Activated naive CD8-positive, alpha-beta T cell treated with anti-CD3 and anti-CD28 coated beads, Interleukin-2, amount 10 ng/mL, durations not matched to agents 7 days and 5 days (primary cell): ENCODE measurements at regions not wholly inside any gene's neighbourhood (a gene's known extent, or its start where the extent isn't known, plus 50 kb on each side); places are given as distances from the start of the nearest gene placed in this dataset.

Source experiments
- ATAC-seq: fragments of 150-1000 bp; cut with Tn5 transposase; one replicate; pipeline ENCODE4 v1.10.0; 2021; ENCODE audit warnings: low read depth, moderate library complexity
- POLR2A ChIA-PET: fragments of 350-600 bp; sonication (Branson Sonifier 250); formaldehyde crosslinking; loops from one replicate; lab custom pipeline; 2021; ENCODE audit warnings: antibody characterized with exemption; lab: Charles Lee
- DNase-seq: peaks from one replicate; pipeline ENCODE4 v3.0.0; 2021
- H3K27ac Mint-ChIP-seq: one replicate; pipeline ENCODE4 v1.8.0; 2022; ENCODE audit warnings: mild to moderate bottlenecking, mixed read lengths
- H3K27me3 Mint-ChIP-seq: one replicate; pipeline ENCODE4 v1.8.0; 2022; ENCODE audit warnings: mild to moderate bottlenecking, moderate library complexity, mixed read lengths
- H3K36me3 Mint-ChIP-seq: one replicate; pipeline ENCODE4 v1.8.0; 2021; ENCODE audit warnings: mild to moderate bottlenecking, mixed read lengths
- H3K4me1 Mint-ChIP-seq: one replicate; pipeline ENCODE4 v1.8.0; 2021; ENCODE audit warnings: mixed read lengths
- H3K4me3 Mint-ChIP-seq: one replicate; pipeline ENCODE4 v1.8.0; 2022; ENCODE audit warnings: mild to moderate bottlenecking, moderate library complexity, mixed read lengths
- H3K9me3 Mint-ChIP-seq: one replicate; pipeline ENCODE4 v1.8.0; 2021; ENCODE audit warnings: mixed read lengths

GRCh38 chr1:243996223-243996622 lies 54.9 kb upstream of the ZBTB18 start:
- Mint-ChIP-seq H3K9me3 (peaks cover 1% of the 10 kb centered on the region), H3K4me1 (no peaks in the 10 kb centered on the region), H3K27me3 (no peaks in the 10 kb centered on the region), H3K36me3 (no peaks in the 10 kb centered on the region), H3K27ac (no peak overlapping the region), H3K4me3 (no peak overlapping the region)
- ATAC-seq (no peak), DNase-seq (no peak)
- POLR2A ChIA-PET = no interaction called here

GRCh38 chr1:243991650-243992049 lies 59.4 kb upstream of the ZBTB18 start:
- H3K4me3 Mint-ChIP-seq = no peak overlapping the region
- ATAC-seq (no peak), DNase-seq (no peak)
- peaks cover 3% of the 10 kb centered on the region for H3K27me3 Mint-ChIP-seq
- H3K27ac Mint-ChIP-seq = no peak overlapping the region
- POLR2A ChIA-PET = no interaction called here
- H3K9me3 Mint-ChIP-seq = peaks cover 5% of the 10 kb centered on the region
- H3K4me1 Mint-ChIP-seq = no peaks in the 10 kb centered on the region
- H3K36me3 Mint-ChIP-seq = peaks cover 2% of the 10 kb centered on the region

GRCh38 chr1:243984788-243985187 lies 66.3 kb upstream of the ZBTB18 start:
- H3K27ac Mint-ChIP-seq = no peak overlapping the region
- no peak for DNase-seq
- H3K9me3 Mint-ChIP-seq = peaks cover under 1% of the 10 kb centered on the region
- no peaks in the 10 kb centered on the region for H3K4me1 Mint-ChIP-seq
- H3K4me3 Mint-ChIP-seq = no peak overlapping the region
- no peaks in the 10 kb centered on the region for H3K36me3 Mint-ChIP-seq
- POLR2A ChIA-PET = no interaction called here
- no peak for ATAC-seq
- H3K27me3 Mint-ChIP-seq = peaks cover 6% of the 10 kb centered on the region

GRCh38 chr1:243982447-243983018 lies 68.5 kb upstream of the ZBTB18 start:
- POLR2A ChIA-PET = no interaction called here
- Mint-ChIP-seq H3K4me1 (no peaks in the 10 kb centered on the region), H3K36me3 (no peaks in the 10 kb centered on the region), H3K27me3 (peaks cover 6% of the 10 kb centered on the region), H3K4me3 (no peak overlapping the region), H3K9me3 (no peaks in the 10 kb centered on the region), H3K27ac (no peak overlapping the region)
- ATAC-seq = no peak
- no peak for DNase-seq

- H3K9me3 Mint-ChIP-seq = no peaks in the 10 kb centered on the region
These were observed 70.6 kb upstream of the ZBTB18 start for GRCh38 chr1:243980471-243980870.

GRCh38 chr1:243980071-243980470 lies 71.0 kb upstream of the ZBTB18 start:
- ATAC-seq = no peak
- Mint-ChIP-seq H3K4me3 (no peak overlapping the region), H3K27me3 (peaks cover 2% of the 10 kb centered on the region), H3K27ac (no peak overlapping the region), H3K4me1 (no peaks in the 10 kb centered on the region), H3K36me3 (no peaks in the 10 kb centered on the region), H3K9me3 (no peaks in the 10 kb centered on the region)
- POLR2A ChIA-PET = no interaction called here
- no peak for DNase-seq

More at GRCh38 chr1:243980471-243980870, 70.6 kb upstream of the ZBTB18 start:
- Mint-ChIP-seq H3K27me3 (peaks cover 2% of the 10 kb centered on the region), H3K4me1 (no peaks in the 10 kb centered on the region), H3K27ac (no peak overlapping the region), H3K4me3 (no peak overlapping the region), H3K36me3 (no peaks in the 10 kb centered on the region)
- ATAC-seq (no peak), DNase-seq (no peak)
- POLR2A ChIA-PET = no interaction called here

GRCh38 chr1:243979396-243979795 lies 71.7 kb upstream of the ZBTB18 start:
- no peak for ATAC-seq
- H3K4me1 Mint-ChIP-seq = no peaks in the 10 kb centered on the region
- no peaks in the 10 kb centered on the region for H3K27me3 Mint-ChIP-seq
- POLR2A ChIA-PET = no interaction called here
- DNase-seq = no peak
- no peak overlapping the region for H3K27ac Mint-ChIP-seq
- H3K9me3 Mint-ChIP-seq = no peaks in the 10 kb centered on the region
- H3K4me3 Mint-ChIP-seq = no peak overlapping the region
- no peaks in the 10 kb centered on the region for H3K36me3 Mint-ChIP-seq

GRCh38 chr1:243977094-243977493 lies 74.0 kb upstream of the ZBTB18 start:
- no peak overlapping the region for H3K4me3 Mint-ChIP-seq
- H3K27ac Mint-ChIP-seq = no peak overlapping the region
- no peaks in the 10 kb centered on the region for H3K27me3 Mint-ChIP-seq
- no peak for ATAC-seq
- no peak for DNase-seq
- POLR2A ChIA-PET = no interaction called here
- no peaks in the 10 kb centered on the region for H3K4me1 Mint-ChIP-seq
- no peaks in the 10 kb centered on the region for H3K36me3 Mint-ChIP-seq
- H3K9me3 Mint-ChIP-seq = no peaks in the 10 kb centered on the region

- Mint-ChIP-seq H3K9me3 (no peaks in the 10 kb centered on the region), H3K27ac (no peak overlapping the region), H3K4me3 (no peak overlapping the region), H3K36me3 (no peaks in the 10 kb centered on the region), H3K4me1 (peaks cover 3% of the 10 kb centered on the region), H3K27me3 (no peaks in the 10 kb centered on the region)
- ATAC-seq (no peak), DNase-seq (no peak)
- POLR2A ChIA-PET = no interaction called here
These were observed 76.4 kb upstream of the ZBTB18 start for GRCh38 chr1:243974451-243975292.

- peaks cover 3% of the 10 kb centered on the region for H3K4me1 Mint-ChIP-seq
- H3K27ac Mint-ChIP-seq = no peak overlapping the region
- DNase-seq = no peak
- H3K27me3 Mint-ChIP-seq = no peaks in the 10 kb centered on the region
- POLR2A ChIA-PET = no interaction called here
- no peaks in the 10 kb centered on the region for H3K9me3 Mint-ChIP-seq
- H3K36me3 Mint-ChIP-seq = no peaks in the 10 kb centered on the region
- ATAC-seq = no peak
- H3K4me3 Mint-ChIP-seq = no peak overlapping the region
These were observed 77.9 kb upstream of the ZBTB18 start for GRCh38 chr1:243973169-243973568.

GRCh38 chr1:243970077-243970476 lies 81.0 kb upstream of the ZBTB18 start:
- no peak for ATAC-seq
- POLR2A ChIA-PET = no interaction called here
- Mint-ChIP-seq H3K27me3 (no peaks in the 10 kb centered on the region), H3K9me3 (no peaks in the 10 kb centered on the region), H3K4me1 (peaks cover 3% of the 10 kb centered on the region), H3K36me3 (no peaks in the 10 kb centered on the region), H3K27ac (no peak overlapping the region), H3K4me3 (no peak overlapping the region)
- no peak for DNase-seq

GRCh38 chr1:243968413-243968812 lies 82.7 kb upstream of the ZBTB18 start:
- H3K4me1 Mint-ChIP-seq = peaks cover 3% of the 10 kb centered on the region
- no peaks in the 10 kb centered on the region for H3K9me3 Mint-ChIP-seq
- no peak for ATAC-seq
- no peak for DNase-seq
- no peaks in the 10 kb centered on the region for H3K36me3 Mint-ChIP-seq
- POLR2A ChIA-PET = no interaction called here
- H3K27ac Mint-ChIP-seq = no peak overlapping the region
- H3K27me3 Mint-ChIP-seq = no peaks in the 10 kb centered on the region
- H3K4me3 Mint-ChIP-seq = no peak overlapping the region

- no peak for ATAC-seq
- no peaks in the 10 kb centered on the region for H3K36me3 Mint-ChIP-seq
- POLR2A ChIA-PET = no interaction called here
- H3K4me1 Mint-ChIP-seq = no peaks in the 10 kb centered on the region
- no peak overlapping the region for H3K27ac Mint-ChIP-seq
- no peak overlapping the region for H3K4me3 Mint-ChIP-seq
- H3K9me3 Mint-ChIP-seq = no peaks in the 10 kb centered on the region
- DNase-seq = no peak
- no peaks in the 10 kb centered on the region for H3K27me3 Mint-ChIP-seq
These were observed 86.2 kb upstream of the ZBTB18 start for GRCh38 chr1:243964915-243965314.

GRCh38 chr1:243963571-243963970 lies 87.5 kb upstream of the ZBTB18 start:
- DNase-seq = no peak
- no peak overlapping the region for H3K4me3 Mint-ChIP-seq
- H3K4me1 Mint-ChIP-seq = no peaks in the 10 kb centered on the region
- H3K27me3 Mint-ChIP-seq = no peaks in the 10 kb centered on the region
- no peaks in the 10 kb centered on the region for H3K36me3 Mint-ChIP-seq
- H3K27ac Mint-ChIP-seq = no peak overlapping the region
- no peak for ATAC-seq
- no peaks in the 10 kb centered on the region for H3K9me3 Mint-ChIP-seq
- POLR2A ChIA-PET = no interaction called here
